Fibroblast of skin of right quadriceps (primary cell): ENCODE measurements at regions not wholly inside any gene's neighbourhood (a gene's known extent, or its start where the extent isn't known, plus 50 kb on each side); places are given as distances from the start of the nearest gene placed in this dataset.

Source experiments
- DNase-seq: peaks from one replicate; pipeline ENCODE4 v3.0.0-alpha.2; 2013

GRCh38 chr7:35331730-35332678 lies 78.1 kb upstream of the TBX20 start:
- DNase-seq, result no peak

GRCh38 chr7:35329026-35329425 lies 75.1 kb upstream of the TBX20 start:
- no peak for DNase-seq

- no peak for DNase-seq
Observed at GRCh38 chr7:35319606-35320005, 65.7 kb upstream of the TBX20 start.

GRCh38 chr7:35316549-35316948 lies 62.6 kb upstream of the TBX20 start:
- DNase-seq, result no peak

GRCh38 chr7:35315517-35315916 lies 61.6 kb upstream of the TBX20 start:
- no peak for DNase-seq

- DNase-seq, result no peak
Observed at GRCh38 chr7:35314354-35314753, 60.5 kb upstream of the TBX20 start.

GRCh38 chr7:35313575-35313974 lies 59.7 kb upstream of the TBX20 start:
- DNase-seq, result no peak
